ENCODE measurements at regions not wholly inside any gene's neighbourhood (a gene's known extent, or its start where the extent isn't known, plus 50 kb on each side); places are given as distances from the start of the nearest gene placed in this dataset.
A peak's percentile ranks its signal among the peaks of the same experiment; 100 is the strongest.

- Histone ChIP-seq H3K4me3 (no peak overlapping the region), H3K27me3 (peaks cover 4 to 86% (median 15%) of the 10 kb centered on the region in 3 donors), H3K9me3 (peaks cover 0 to 7% (median 1%) of the 10 kb centered on the region in 4 donors), H3K36me3 (no peaks in the 10 kb centered on the region), H3K27ac (no peak overlapping the region), H3K4me1 (no peaks in the 10 kb centered on the region)
- WGBS, 5 donors: 55 to 57% (median 55%) methylated on average over 23 of the region's 23 CpGs
- DNase-seq: peak in 1 of 2 donors; percentile 37
- TF ChIP-seq POLR2A (IDR thresholded peaks at IDR 0.05): no peak
- no peak for TF ChIP-seq EP300 (IDR thresholded peaks at IDR 0.05)
- TF ChIP-seq, protein P1, sequence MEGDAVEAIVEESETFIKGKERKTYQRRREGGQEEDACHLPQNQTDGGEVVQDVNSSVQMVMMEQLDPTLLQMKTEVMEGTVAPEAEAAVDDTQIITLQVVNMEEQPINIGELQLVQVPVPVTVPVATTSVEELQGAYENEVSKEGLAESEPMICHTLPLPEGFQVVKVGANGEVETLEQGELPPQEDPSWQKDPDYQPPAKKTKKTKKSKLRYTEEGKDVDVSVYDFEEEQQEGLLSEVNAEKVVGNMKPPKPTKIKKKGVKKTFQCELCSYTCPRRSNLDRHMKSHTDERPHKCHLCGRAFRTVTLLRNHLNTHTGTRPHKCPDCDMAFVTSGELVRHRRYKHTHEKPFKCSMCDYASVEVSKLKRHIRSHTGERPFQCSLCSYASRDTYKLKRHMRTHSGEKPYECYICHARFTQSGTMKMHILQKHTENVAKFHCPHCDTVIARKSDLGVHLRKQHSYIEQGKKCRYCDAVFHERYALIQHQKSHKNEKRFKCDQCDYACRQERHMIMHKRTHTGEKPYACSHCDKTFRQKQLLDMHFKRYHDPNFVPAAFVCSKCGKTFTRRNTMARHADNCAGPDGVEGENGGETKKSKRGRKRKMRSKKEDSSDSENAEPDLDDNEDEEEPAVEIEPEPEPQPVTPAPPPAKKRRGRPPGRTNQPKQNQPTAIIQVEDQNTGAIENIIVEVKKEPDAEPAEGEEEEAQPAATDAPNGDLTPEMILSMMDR (IDR thresholded peaks at IDR 0.05): no peak
- no peak for TF ChIP-seq POLR2AphosphoS5 (IDR thresholded peaks at IDR 0.05)
- intact Hi-C loops (cut with DNase I; ENCODE audit: low total_unique reads): no loop called here
Observed at GRCh38 chr22:48824712-48825651, 1002.7 kb downstream of the BRD1 start.

GRCh38 chr22:48823941-48824340 is 1003.7 kb downstream of the BRD1 start:
- Histone ChIP-seq H3K9me3 (peaks cover 0 to 5% (median 0%) of the 10 kb centered on the region in 4 donors), H3K4me3 (no peak overlapping the region), H3K27me3 (peaks cover 4 to 92% (median 15%) of the 10 kb centered on the region in 3 donors), H3K4me1 (no peaks in the 10 kb centered on the region), H3K36me3 (no peaks in the 10 kb centered on the region), H3K27ac (no peak overlapping the region)
- intact Hi-C loops (cut with DNase I; ENCODE audit: low total_unique reads): no loop called here
- DNase-seq: no peak
- TF ChIP-seq EP300 (IDR thresholded peaks at IDR 0.05) (no peak), POLR2AphosphoS5 (IDR thresholded peaks at IDR 0.05) (no peak), POLR2A (IDR thresholded peaks at IDR 0.05) (no peak)
- TF ChIP-seq, protein P1 (IDR thresholded peaks at IDR 0.05): no peak
- WGBS, 5 donors: 75 to 87% (median 82%) methylated on average over 12 of the region's 12 CpGs

DNA sequence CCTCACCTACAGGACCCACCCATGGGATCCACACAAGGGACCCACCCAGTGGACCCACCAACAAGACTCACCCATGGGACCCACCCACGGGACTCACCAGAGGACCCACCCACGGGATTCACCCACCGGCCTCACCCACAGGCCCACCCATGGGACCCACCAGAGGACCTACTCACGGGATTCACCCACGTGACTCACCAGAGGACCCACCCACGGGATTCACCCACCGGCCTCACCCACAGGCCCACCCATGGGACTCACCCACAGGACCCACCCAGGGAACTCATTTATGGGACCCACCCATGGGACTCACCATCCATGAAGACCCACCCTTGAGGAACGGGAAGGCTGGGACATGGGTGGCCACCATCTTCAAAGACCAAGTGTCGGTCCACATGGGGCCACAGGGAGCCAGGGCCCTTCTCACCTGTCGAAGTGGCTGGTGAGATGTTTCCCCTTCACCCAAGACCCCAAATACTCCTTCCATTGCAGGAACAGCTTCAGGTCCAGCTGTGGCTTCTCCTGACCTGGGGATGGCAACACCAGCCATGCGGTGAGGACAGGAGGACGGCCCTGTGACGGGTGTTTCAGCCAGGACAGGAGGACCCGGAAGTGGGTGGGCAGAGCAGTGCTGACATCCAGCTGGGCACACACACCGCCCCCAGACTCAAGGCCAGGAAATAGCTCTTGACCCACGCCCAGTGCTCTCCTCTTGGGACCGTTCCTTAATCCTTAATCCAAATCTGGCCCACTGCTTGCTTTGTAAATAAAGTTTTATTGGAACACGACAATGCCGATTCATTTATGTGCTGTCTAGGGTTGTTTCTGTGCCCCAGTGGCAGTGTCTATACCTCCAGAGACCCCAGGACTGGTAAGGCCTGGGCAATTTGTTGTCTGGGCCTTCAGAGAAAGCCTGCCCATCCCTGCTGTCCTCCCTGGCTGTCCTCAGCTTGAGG is 1005.1 kb downstream of the BRD1 start:
- TF ChIP-seq POLR2A (IDR thresholded peaks at IDR 0.05) (no peak), POLR2AphosphoS5 (IDR thresholded peaks at IDR 0.05) (no peak), EP300 (IDR thresholded peaks at IDR 0.05) (no peak)
- TF ChIP-seq, protein P1 (IDR thresholded peaks at IDR 0.05): no peak
- Histone ChIP-seq H3K4me1 (no peaks in the 10 kb centered on the region), H3K4me3 (no peak overlapping the region), H3K27ac (no peak overlapping the region), H3K36me3 (no peaks in the 10 kb centered on the region), H3K9me3 (peaks cover 0 to 5% (median 0%) of the 10 kb centered on the region in 4 donors), H3K27me3 (peaks cover 4 to 81% (median 15%) of the 10 kb centered on the region in 3 donors)
- no peak for DNase-seq
- intact Hi-C loops (cut with DNase I; ENCODE audit: low total_unique reads): no loop called here
- WGBS, 5 donors: 80 to 92% (median 88%) methylated on average over 19 of the region's 19 CpGs

GRCh38 chr22:48821727-48822126 is 1005.9 kb downstream of the BRD1 start:
- no peaks in the 10 kb centered on the region for H3K36me3 ChIP-seq
- H3K27me3 ChIP-seq: peaks cover 4 to 75% (median 15%) of the 10 kb centered on the region in 3 donors
- 81 to 89% (median 86%) methylated on average over 9 to 10 of the region's 10 CpGs for WGBS, 5 donors
- no peak overlapping the region for H3K27ac ChIP-seq
- TF ChIP-seq POLR2AphosphoS5 (IDR thresholded peaks at IDR 0.05): no peak
- TF ChIP-seq EP300 (IDR thresholded peaks at IDR 0.05): no peak
- TF ChIP-seq, protein P1 (IDR thresholded peaks at IDR 0.05): no peak
- no peak for TF ChIP-seq POLR2A (IDR thresholded peaks at IDR 0.05)
- H3K4me3 ChIP-seq: no peak overlapping the region
- intact Hi-C loops (cut with DNase I; ENCODE audit: low total_unique reads): no loop called here
- DNase-seq: no peak
- H3K4me1 ChIP-seq: no peaks in the 10 kb centered on the region
- H3K9me3 ChIP-seq: peaks cover 0 to 5% (median 0%) of the 10 kb centered on the region in 4 donors
